ENCODE measurements at regions not wholly inside any gene's neighbourhood (a gene's known extent, or its start where the extent isn't known, plus 50 kb on each side); places are given as distances from the start of the nearest gene placed in this dataset.

GRCh38 chr11:112619106-112619505, 342.1 kb upstream of the NCAM1 start:
- Histone ChIP-seq H3K4me2 (ENCODE audit: insufficient read depth in 1 of 2, low read depth in 2 of 2, low read length in 2 of 2) (no peak overlapping the region), H4K91ac (replicated peaks; ENCODE audit: insufficient read length, low read length) (no peak overlapping the region), H2BK15ac (ENCODE audit: low read length) (no peak overlapping the region), H3K23me2 (ENCODE audit: low read depth, low read length) (no peaks in the 10 kb centered on the region; the same call in 1 of the 2 replicates), H3K4me3 (ENCODE audit: extremely low read depth in 1 of 4, insufficient read depth in 2 of 4, low read depth in 3 of 4, low read length in 4 of 4) (no peak overlapping the region), H4K20me1 (replicated peaks in 1 of 2; ENCODE audit: control insufficient read depth in 1 of 2, insufficient read depth in 2 of 2, low read length in 2 of 2) (no peaks in the 10 kb centered on the region), H3K4me1 (replicated peaks in 1 of 4; ENCODE audit: control insufficient read depth in 3 of 4, insufficient read depth in 4 of 4, low read length in 3 of 4) (no peaks in the 10 kb centered on the region; a peak in 1 of 7 replicates), H4K5ac (ENCODE audit: insufficient read length, low read depth, low read length) (no peak overlapping the region), H3K9me3 (ENCODE audit: insufficient read depth in 2 of 2, low read depth in 1 of 2, low read length in 1 of 2) (no peaks in the 10 kb centered on the region), H2BK5ac (ENCODE audit: low read depth, low read length) (no peak overlapping the region), H3K56ac (replicated peaks; ENCODE audit: insufficient read length, low read depth, low read length) (no peak overlapping the region), H3K27ac (ENCODE audit: low read depth, low read length) (no peak overlapping the region), H3K79me1 (ENCODE audit: low read depth, low read length) (no peaks in the 10 kb centered on the region), H2BK12ac (ENCODE audit: low read depth, low read length) (no peak overlapping the region), H2AFZ (ENCODE audit: low read length) (no peak overlapping the region), H3K27me3 (replicated peaks in 1 of 4; ENCODE audit: control insufficient read depth in 3 of 4, extremely low read depth in 1 of 4, insufficient read depth in 3 of 4, low read length in 3 of 4) (no peaks in the 10 kb centered on the region), H3K9ac (replicated peaks in 1 of 4; ENCODE audit: extremely low read depth in 1 of 4, low read depth in 3 of 4, low read length in 3 of 4) (no peak overlapping the region), H2AK5ac (ENCODE audit: low read depth, low read length) (no peak overlapping the region), H2BK20ac (ENCODE audit: low read length) (no peak overlapping the region), H3K36me3 (ENCODE audit: control insufficient read depth in 2 of 4, insufficient read depth in 4 of 4, low read length in 3 of 4) (no peaks in the 10 kb centered on the region), H3K4ac (replicated peaks; ENCODE audit: insufficient read length, low read depth, low read length) (no peak overlapping the region), H3K18ac (ENCODE audit: extremely low read depth, low read length) (no peak overlapping the region), H3K14ac (ENCODE audit: insufficient read length) (no peak overlapping the region), H2BK120ac (replicated peaks; ENCODE audit: low read depth, low read length) (no peak overlapping the region), H4K8ac (ENCODE audit: extremely low read depth, insufficient read depth, low read length) (no peak overlapping the region), H3K79me2 (ENCODE audit: control insufficient read depth in 1 of 2, insufficient read depth in 2 of 2, low read length in 2 of 2) (no peaks in the 10 kb centered on the region), H3K23ac (ENCODE audit: insufficient read length) (no peak overlapping the region)
- ChIA-PET CTCF (ENCODE audit: partially characterized antibody) (interaction anchor here (0.6 to 2.7 kb wide), 2 partner anchors 12 to 137 kb away, joined by 3 to 8 read pairs; no protein-coding TSS in a partner anchor), POLR2A (ENCODE audit: partially characterized antibody) (no interaction called here)
- DNase-seq (ENCODE audit: low read depth in 1 of 2, low spot score in 2 of 2) = no peak
- TF ChIP-seq SP4 (IDR thresholded peaks at IDR 0.05; ENCODE audit: low read length) (no peak), GTF2F1 (IDR thresholded peaks at IDR 0.05; ENCODE audit: borderline replicate concordance, low read depth, low read length) (no peak), PHF8 (conservative IDR thresholded peaks at IDR 0.05; ENCODE audit: low read depth, low read length) (no peak)
- FAIRE-seq = no peak
- 85% methylated on average over 5 of the region's 5 CpGs; no CpG with 5 or more reads in 1 of the 2 experiments for WGBS, 2 experiments (ENCODE audit: extremely low coverage in 1 of 2, insufficient coverage in 1 of 2, insufficient read length in 1 of 2, insufficient replicate concordance in 2 of 2, low coverage in 1 of 2, low lambda C conversion rate in 2 of 2, missing lambda C conversion rate in 1 of 2)

Data from H1 (cell line).